GM23338 (cell line): ENCODE measurements at regions not wholly inside any gene's neighbourhood (a gene's known extent, or its start where the extent isn't known, plus 50 kb on each side); places are given as distances from the start of the nearest gene placed in this dataset.

Experiments
- ETS1 ChIP-seq: IDR thresholded peaks from 2 replicates; pipeline ENCODE4 v1.6.1; 2016; ENCODE audit warnings: antibody characterized with exemption
- EZH2 ChIP-seq: fragments of 200-600 bp; sonication (generic); IDR thresholded peaks from one replicate; pipeline ENCODE4 v1.8.0; 2017; ENCODE audit warnings: antibody characterized with exemption, mild to moderate bottlenecking, low read depth; ENCODE audit not compliant: unreplicated experiment
- EZH2phosphoT487 ChIP-seq: fragments of 200-600 bp; sonication (generic); IDR thresholded peaks from one replicate; pipeline ENCODE4 v1.8.1; 2018; ENCODE audit warnings: antibody characterized with exemption; ENCODE audit not compliant: unreplicated experiment
- POLR2AphosphoS5 ChIP-seq: IDR thresholded peaks from 2 replicates; pipeline ENCODE4 v1.6.1; 2016; ENCODE audit warnings: antibody characterized with exemption, low read depth
- REST ChIP-seq: IDR thresholded peaks from one replicate; pipeline ENCODE4 v1.6.1; 2018; ENCODE audit warnings: antibody characterized with exemption; ENCODE audit not compliant: unreplicated experiment
- TF ChIP-seq, protein P1 (sequence below), 2 experiments: fragments of 200-600 bp in 1 of 2; sonication (generic) in 1 of 2; conservative IDR thresholded peaks; 2 replicates each; pipeline versions ENCODE4 v1.5.1 to v1.6.1; 2016 to 2017; ENCODE audit warnings: antibody characterized with exemption in 2 of 2, low read depth in 2 of 2, mild to moderate bottlenecking in 2 of 2, moderate library complexity in 1 of 2

GRCh38 chr4:36432586-36432985, 151.2 kb downstream of the DTHD1 start:
- TF ChIP-seq, protein P1, sequence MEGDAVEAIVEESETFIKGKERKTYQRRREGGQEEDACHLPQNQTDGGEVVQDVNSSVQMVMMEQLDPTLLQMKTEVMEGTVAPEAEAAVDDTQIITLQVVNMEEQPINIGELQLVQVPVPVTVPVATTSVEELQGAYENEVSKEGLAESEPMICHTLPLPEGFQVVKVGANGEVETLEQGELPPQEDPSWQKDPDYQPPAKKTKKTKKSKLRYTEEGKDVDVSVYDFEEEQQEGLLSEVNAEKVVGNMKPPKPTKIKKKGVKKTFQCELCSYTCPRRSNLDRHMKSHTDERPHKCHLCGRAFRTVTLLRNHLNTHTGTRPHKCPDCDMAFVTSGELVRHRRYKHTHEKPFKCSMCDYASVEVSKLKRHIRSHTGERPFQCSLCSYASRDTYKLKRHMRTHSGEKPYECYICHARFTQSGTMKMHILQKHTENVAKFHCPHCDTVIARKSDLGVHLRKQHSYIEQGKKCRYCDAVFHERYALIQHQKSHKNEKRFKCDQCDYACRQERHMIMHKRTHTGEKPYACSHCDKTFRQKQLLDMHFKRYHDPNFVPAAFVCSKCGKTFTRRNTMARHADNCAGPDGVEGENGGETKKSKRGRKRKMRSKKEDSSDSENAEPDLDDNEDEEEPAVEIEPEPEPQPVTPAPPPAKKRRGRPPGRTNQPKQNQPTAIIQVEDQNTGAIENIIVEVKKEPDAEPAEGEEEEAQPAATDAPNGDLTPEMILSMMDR (conservative IDR thresholded peaks at IDR 0.05; ENCODE audit: low read depth in 2 of 2): no peak
- TF ChIP-seq POLR2AphosphoS5 (no peak), EZH2phosphoT487 (no peak), EZH2 (no peak), REST (no peak), ETS1 (no peak)
